HFFc6 (cell line): ENCODE measurements at regions not wholly inside any gene's neighbourhood (a gene's known extent, or its start where the extent isn't known, plus 50 kb on each side); places are given as distances from the start of the nearest gene placed in this dataset.

Source experiments
- DNase-seq: peaks from one replicate; pipeline ENCODE4 v3.0.0-alpha.2; 2018
- H3K27ac Mint-ChIP-seq: 2 replicates; pipeline ENCODE4 v1.8.0; 2020; ENCODE audit warnings: mild to moderate bottlenecking, mixed read lengths
- H3K27me3 Mint-ChIP-seq: 2 replicates; pipeline ENCODE4 v1.8.0; 2021; ENCODE audit warnings: mild to moderate bottlenecking, moderate library complexity, mixed read lengths; ENCODE audit not compliant: insufficient read depth
- H3K36me3 Mint-ChIP-seq: 2 replicates; pipeline ENCODE4 v1.8.0; 2021; ENCODE audit warnings: low read depth, mixed read lengths
- H3K4me1 Mint-ChIP-seq: 2 replicates; pipeline ENCODE4 v1.8.0; 2020; ENCODE audit warnings: low read depth, mixed read lengths
- H3K4me3 Mint-ChIP-seq: 2 replicates; pipeline ENCODE4 v1.8.0; 2020; ENCODE audit warnings: mild to moderate bottlenecking, moderate library complexity, mixed read lengths
- H3K9me3 Mint-ChIP-seq: 2 replicates; pipeline ENCODE4 v1.8.0; 2020; ENCODE audit warnings: mild to moderate bottlenecking, mixed read lengths
- CTCF ChIP-seq: fragments of 200-600 bp; sonication (generic); IDR thresholded peaks from 2 replicates; pipeline ENCODE4 v1.5.0; 2021; ENCODE audit warnings: antibody characterized with exemption, mild to moderate bottlenecking

DNA sequence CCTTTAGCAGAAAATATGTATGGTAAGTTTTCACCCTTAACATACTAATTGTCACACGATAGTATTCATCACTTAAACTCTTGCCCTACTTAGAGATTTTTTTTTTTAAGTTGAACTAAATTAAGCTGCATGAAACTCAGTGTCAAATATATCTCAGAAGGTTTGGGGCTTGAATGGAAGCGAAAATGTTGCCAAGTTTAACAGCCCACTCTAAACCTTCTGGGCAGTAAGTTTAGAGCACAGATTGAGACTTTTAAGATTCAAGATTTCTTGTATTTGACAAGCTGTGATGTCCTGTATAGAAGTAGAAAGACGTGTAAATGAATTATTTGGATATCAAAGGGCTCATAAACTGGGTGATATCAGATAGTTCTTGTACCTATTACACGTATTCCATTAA is 287.3 kb upstream of the FLRT2 start:
- H3K4me3 Mint-ChIP-seq: no peak overlapping the region
- H3K36me3 Mint-ChIP-seq: no peaks in the 10 kb centered on the region
- DNase-seq: no peak
- no peak overlapping the region for H3K27ac Mint-ChIP-seq
- no peaks in the 10 kb centered on the region for H3K9me3 Mint-ChIP-seq
- no peak for TF ChIP-seq CTCF
- no peaks in the 10 kb centered on the region for H3K27me3 Mint-ChIP-seq
- H3K4me1 Mint-ChIP-seq: peaks cover 28% of the 10 kb centered on the region

DNA sequence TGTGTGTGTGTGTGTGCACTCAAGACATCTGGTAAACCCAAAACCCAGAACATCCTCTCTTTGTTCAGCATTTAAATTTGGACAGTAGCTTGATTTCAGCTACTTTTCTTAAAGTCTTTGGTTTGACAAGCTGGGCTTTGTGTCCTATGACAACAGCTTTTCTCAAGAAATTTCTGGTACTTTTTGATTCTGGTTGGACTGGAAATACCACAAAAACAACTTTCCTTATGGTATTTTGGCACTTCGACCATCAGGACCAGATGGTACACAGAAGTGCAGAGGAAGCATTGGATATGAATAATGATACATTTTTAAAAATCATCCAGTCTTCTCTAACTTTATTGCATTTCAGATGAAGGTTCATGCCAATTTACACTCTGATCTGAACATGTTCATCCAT is 286.6 kb upstream of the FLRT2 start:
- no peak for DNase-seq
- no peaks in the 10 kb centered on the region for H3K9me3 Mint-ChIP-seq
- no peak overlapping the region for H3K27ac Mint-ChIP-seq
- no peak for TF ChIP-seq CTCF
- no peaks in the 10 kb centered on the region for H3K36me3 Mint-ChIP-seq
- H3K4me3 Mint-ChIP-seq: no peak overlapping the region
- H3K4me1 Mint-ChIP-seq: peaks cover 28% of the 10 kb centered on the region
- H3K27me3 Mint-ChIP-seq: no peaks in the 10 kb centered on the region

DNA sequence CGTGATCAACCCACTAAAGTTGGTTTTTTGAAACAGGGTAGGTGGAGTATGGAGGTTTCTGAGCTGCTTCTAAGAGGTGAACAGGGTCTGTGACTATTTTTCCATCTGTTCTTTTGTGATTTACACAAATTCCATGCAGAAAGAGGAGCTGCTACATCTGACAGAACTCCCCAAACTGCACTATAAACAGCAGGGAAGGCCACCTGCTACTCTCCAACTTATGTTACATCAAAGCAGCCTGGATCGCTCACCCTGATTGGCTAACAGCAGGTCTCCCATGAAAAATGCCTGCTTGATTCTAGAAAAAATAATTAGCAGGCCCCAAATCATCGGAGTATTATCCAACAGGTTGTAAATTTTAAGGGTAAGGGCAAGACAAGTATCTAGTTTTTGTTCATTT is 282.9 kb upstream of the FLRT2 start:
- TF ChIP-seq CTCF: no peak
- Mint-ChIP-seq H3K4me1 (peaks cover 34% of the 10 kb centered on the region), H3K27ac (no peak overlapping the region), H3K4me3 (no peak overlapping the region), H3K36me3 (no peaks in the 10 kb centered on the region), H3K27me3 (no peaks in the 10 kb centered on the region), H3K9me3 (no peaks in the 10 kb centered on the region)
- DNase-seq: no peak

GRCh38 chr14:85248881-85249635 is 280.9 kb upstream of the FLRT2 start:
- H3K27ac Mint-ChIP-seq: no peak overlapping the region

DNA sequence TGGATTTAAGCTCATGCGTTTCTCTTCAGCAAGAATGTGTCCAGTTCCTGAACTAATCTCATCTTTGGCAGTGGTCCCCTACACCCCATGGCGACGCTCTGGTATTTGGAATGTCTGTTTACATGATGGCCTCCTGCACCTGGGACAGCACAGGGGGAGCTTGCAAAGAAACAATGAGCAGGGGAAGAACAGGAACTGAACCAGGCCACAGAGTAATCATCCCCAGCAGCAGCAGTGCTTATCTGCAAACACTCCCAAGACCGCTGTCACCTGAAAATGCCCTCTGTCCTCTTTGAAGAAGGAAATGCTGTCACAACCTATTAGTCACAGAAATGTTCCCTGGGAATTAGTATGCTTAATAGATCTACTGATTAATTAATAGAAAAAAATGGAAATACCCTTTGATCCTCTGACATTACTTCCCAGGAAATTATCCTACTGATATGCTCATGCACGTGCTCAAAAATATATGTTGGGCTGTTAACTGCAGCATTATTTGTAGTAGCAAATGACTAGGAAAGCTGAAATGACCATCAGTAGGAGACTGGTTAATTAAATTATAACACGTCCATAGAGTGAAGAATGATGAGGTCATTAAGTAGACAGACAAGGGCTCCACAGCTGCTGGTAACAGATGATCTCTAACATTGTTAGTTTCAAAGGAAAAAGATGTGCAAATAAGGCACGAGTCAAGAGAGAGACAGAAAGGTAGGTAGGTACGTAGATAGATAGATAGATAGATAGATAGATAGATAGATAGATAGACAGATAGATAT is 279.3 kb upstream of the FLRT2 start:
- Mint-ChIP-seq H3K4me3 (no peak overlapping the region), H3K4me1 (peaks cover 36% of the 10 kb centered on the region), H3K27ac (no peak overlapping the region), H3K27me3 (no peaks in the 10 kb centered on the region), H3K36me3 (no peaks in the 10 kb centered on the region), H3K9me3 (no peaks in the 10 kb centered on the region)
- DNase-seq: no peak
- no peak for TF ChIP-seq CTCF

More at GRCh38 chr14:85248881-85249635, 280.9 kb upstream of the FLRT2 start:
- Mint-ChIP-seq H3K27me3 (no peaks in the 10 kb centered on the region), H3K4me3 (no peak overlapping the region), H3K9me3 (no peaks in the 10 kb centered on the region), H3K36me3 (no peaks in the 10 kb centered on the region), H3K4me1 (peaks cover 36% of the 10 kb centered on the region)
- no peak for TF ChIP-seq CTCF
- DNase-seq: no peak
